Keratinocyte (primary cell): ENCODE measurements at regions not wholly inside any gene's neighbourhood (a gene's known extent, or its start where the extent isn't known, plus 50 kb on each side); places are given as distances from the start of the nearest gene placed in this dataset.

Source experiments
- DNase-seq: peaks from one replicate; pipeline ENCODE4 v3.0.0-alpha.2; 2011; ENCODE audit warnings: low read depth, missing footprints, low spot score
- FAIRE-seq: peaks from 2 replicates; lab custom pipeline; 2011; peaks lifted over from hg19 to GRCh38; lab: Jason Lieb, UNC
- H2AFZ ChIP-seq: 2 replicates; pipeline ENCODE4 v1.6.0; 2012; ENCODE audit warnings: low read length, control low read depth, inconsistent platforms; ENCODE audit not compliant: control insufficient read depth
- H3K27ac ChIP-seq: 2 replicates; pipeline ENCODE4 v1.5.1; 2011; ENCODE audit warnings: low read length; ENCODE audit not compliant: control insufficient read depth, insufficient read depth
- H3K27me3 ChIP-seq: 3 replicates; pipeline ENCODE4 v1.6.0; 2011; ENCODE audit warnings: low read length; ENCODE audit not compliant: control insufficient read depth, insufficient read depth; ENCODE audit errors: extremely low read depth
- H3K36me3 ChIP-seq, 2 experiments: 2 replicates in 1 of 2; 3 replicates in 1 of 2; pipeline ENCODE4 v1.5.1; 2011; ENCODE audit warnings: low read length in 2 of 2, mild to moderate bottlenecking in 1 of 2; ENCODE audit not compliant: control insufficient read depth in 2 of 2, insufficient read depth in 2 of 2; ENCODE audit errors: extremely low read depth in 1 of 2
- H3K4me1 ChIP-seq: 3 replicates; pipeline ENCODE4 v1.5.1; 2011; ENCODE audit warnings: low read length; ENCODE audit not compliant: control insufficient read depth, insufficient read depth; ENCODE audit errors: extremely low read depth
- H3K4me2 ChIP-seq: 3 replicates; pipeline ENCODE4 v1.6.0; 2011; ENCODE audit warnings: low read depth, low read length; ENCODE audit not compliant: control insufficient read depth, insufficient read depth; ENCODE audit errors: extremely low read depth
- H3K4me3 ChIP-seq, 3 experiments: fragments of 200-600 bp in 1 of 3; sonication (generic) in 1 of 3; 2 replicates in 2 of 3; 3 replicates in 1 of 3; pipeline ENCODE4 v1.5.1; 2011 to 2016; ENCODE audit warnings: low read length in 3 of 3, mild to moderate bottlenecking in 3 of 3, control low read depth in 2 of 3, inconsistent platforms in 1 of 3, low read depth in 1 of 3, mixed read lengths in 1 of 3, mixed run types in 1 of 3, moderate library complexity in 1 of 3; ENCODE audit not compliant: control insufficient read depth in 2 of 3, insufficient read depth in 2 of 3; ENCODE audit errors: extremely low read depth in 1 of 3
- H3K79me2 ChIP-seq: 2 replicates; pipeline ENCODE4 v1.6.0; 2012; ENCODE audit warnings: low read length; ENCODE audit not compliant: control insufficient read depth, insufficient read depth
- H3K9ac ChIP-seq: 3 replicates; pipeline ENCODE4 v1.6.0; 2011; ENCODE audit warnings: low read length; ENCODE audit not compliant: control insufficient read depth, insufficient read depth; ENCODE audit errors: extremely low read depth
- H3K9me1 ChIP-seq: 3 replicates; pipeline ENCODE4 v1.6.0; 2011; ENCODE audit warnings: low read length; ENCODE audit not compliant: control insufficient read depth, insufficient read depth; ENCODE audit errors: extremely low read depth
- H3K9me3 ChIP-seq: 2 replicates; pipeline ENCODE4 v1.5.1; 2012; ENCODE audit warnings: low read depth, low read length; ENCODE audit not compliant: control insufficient read depth
- H4K20me1 ChIP-seq: 3 replicates; pipeline ENCODE4 v1.6.0; 2011; ENCODE audit warnings: low read length; ENCODE audit not compliant: control insufficient read depth, insufficient read depth; ENCODE audit errors: extremely low read depth
- CTCF ChIP-seq, 3 experiments: IDR thresholded peaks in 1 of 3; conservative IDR thresholded peaks in 1 of 3; optimal IDR thresholded peaks in 1 of 3; 2 replicates in 2 of 3; 3 replicates in 1 of 3; pipeline versions ENCODE3 to v1.5.1; 2011; ENCODE audit warnings: low read length in 3 of 3, mild to moderate bottlenecking in 3 of 3, moderate library complexity in 2 of 3, control low read depth in 1 of 3, inconsistent platforms in 1 of 3; ENCODE audit not compliant: insufficient read depth in 2 of 3; ENCODE audit errors: extremely low read depth in 1 of 3
- EZH2 ChIP-seq: IDR thresholded peaks from one replicate; pipeline ENCODE4 v1.6.1; 2012; ENCODE audit warnings: inconsistent platforms, mild to moderate bottlenecking, low read length, moderate library complexity
- dilution Hi-C: fragments of 300-500 bp; cut with MboI; formaldehyde crosslinking; loops from one replicate; pipeline ENCODE4 v1.7.0; 2020; ENCODE audit warnings: low sequenced_read_pairs; ENCODE audit not compliant: extremely low pct_ligation_motif_present

- no peak overlapping the region for H2AFZ ChIP-seq
- no peak for DNase-seq
- H3K4me2 ChIP-seq = no peak overlapping the region
- TF ChIP-seq CTCF (optimal IDR thresholded peaks at IDR 0.05 in 1 of 3, IDR thresholded peaks at IDR 0.05 in 1 of 3, conservative IDR thresholded peaks at IDR 0.05 in 1 of 3; ENCODE audit: extremely low read depth in 1 of 3, insufficient read depth in 2 of 3, low read length in 3 of 3) (no peak), EZH2 (no peak)
- H3K36me3 ChIP-seq = no peaks in the 10 kb centered on the region
- H3K27me3 ChIP-seq = no peaks in the 10 kb centered on the region
- no peaks in the 10 kb centered on the region for H4K20me1 ChIP-seq
- no peak overlapping the region for H3K9ac ChIP-seq
- dilution Hi-C loops = no loop called here
- no peak for FAIRE-seq
- H3K79me2 ChIP-seq = no peaks in the 10 kb centered on the region
- H3K4me3 ChIP-seq = no peak overlapping the region
- H3K4me1 ChIP-seq = peaks cover 33% of the 10 kb centered on the region
- no peak overlapping the region for H3K27ac ChIP-seq
- no peaks in the 10 kb centered on the region for H3K9me1 ChIP-seq
- H3K9me3 ChIP-seq = no peaks in the 10 kb centered on the region
Measured at GRCh38 chr15:57780471-57780870, 74.0 kb downstream of the POLR2M start.

- Histone ChIP-seq H3K36me3 (no peaks in the 10 kb centered on the region), H3K27ac (no peak overlapping the region), H2AFZ (peak overlapping the region; percentile 12), H3K9ac (no peak overlapping the region), H3K9me1 (no peaks in the 10 kb centered on the region), H3K27me3 (no peaks in the 10 kb centered on the region), H4K20me1 (no peaks in the 10 kb centered on the region), H3K4me1 (peaks cover 33% of the 10 kb centered on the region), H3K4me2 (no peak overlapping the region), H3K79me2 (no peaks in the 10 kb centered on the region), H3K9me3 (no peaks in the 10 kb centered on the region), H3K4me3 (no peak overlapping the region)
- dilution Hi-C loops = no loop called here
- DNase-seq (no peak), FAIRE-seq (peak; percentile 52)
- TF ChIP-seq CTCF (optimal IDR thresholded peaks at IDR 0.05 in 1 of 3, IDR thresholded peaks at IDR 0.05 in 1 of 3, conservative IDR thresholded peaks at IDR 0.05 in 1 of 3; ENCODE audit: extremely low read depth in 1 of 3, insufficient read depth in 2 of 3, low read length in 3 of 3) = no peak
- TF ChIP-seq EZH2 = no peak
Measured at GRCh38 chr15:57782731-57783130, 76.2 kb downstream of the POLR2M start.
